ENCODE measurements at regions not wholly inside any gene's neighbourhood (a gene's known extent, or its start where the extent isn't known, plus 50 kb on each side); places are given as distances from the start of the nearest gene placed in this dataset.

DNA sequence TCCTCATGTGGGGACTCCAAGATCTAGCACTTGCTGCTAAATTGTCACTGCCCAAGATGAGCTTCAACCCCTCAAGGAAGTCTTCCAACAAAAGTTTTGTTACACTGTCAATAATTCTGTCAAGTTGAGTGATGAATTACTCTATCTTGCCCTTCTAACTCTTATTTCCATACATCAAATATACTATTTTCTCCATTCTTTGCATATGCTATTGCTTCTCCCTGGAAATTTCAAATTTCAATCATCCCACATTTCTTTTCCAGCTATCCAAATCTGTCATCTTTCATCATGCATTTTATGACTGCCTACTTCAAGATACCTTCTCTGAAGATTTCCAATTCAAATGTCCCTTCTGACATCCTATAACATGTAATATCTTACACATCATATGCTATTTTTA, 175.2 kb upstream of the KCND2 start:
- no peak for DNase-seq
- Histone ChIP-seq H3K4me3 (no peak overlapping the region), H3K27me3 (no peaks in the 10 kb centered on the region), H3K9me3 (no peaks in the 10 kb centered on the region), H3K36me3 (no peaks in the 10 kb centered on the region), H3K27ac (no peak overlapping the region), H3K4me1 (no peaks in the 10 kb centered on the region)
- intact Hi-C loops (cut with DNase I; ENCODE audit: low total_unique reads), result no loop called here
- TF ChIP-seq, protein P1, sequence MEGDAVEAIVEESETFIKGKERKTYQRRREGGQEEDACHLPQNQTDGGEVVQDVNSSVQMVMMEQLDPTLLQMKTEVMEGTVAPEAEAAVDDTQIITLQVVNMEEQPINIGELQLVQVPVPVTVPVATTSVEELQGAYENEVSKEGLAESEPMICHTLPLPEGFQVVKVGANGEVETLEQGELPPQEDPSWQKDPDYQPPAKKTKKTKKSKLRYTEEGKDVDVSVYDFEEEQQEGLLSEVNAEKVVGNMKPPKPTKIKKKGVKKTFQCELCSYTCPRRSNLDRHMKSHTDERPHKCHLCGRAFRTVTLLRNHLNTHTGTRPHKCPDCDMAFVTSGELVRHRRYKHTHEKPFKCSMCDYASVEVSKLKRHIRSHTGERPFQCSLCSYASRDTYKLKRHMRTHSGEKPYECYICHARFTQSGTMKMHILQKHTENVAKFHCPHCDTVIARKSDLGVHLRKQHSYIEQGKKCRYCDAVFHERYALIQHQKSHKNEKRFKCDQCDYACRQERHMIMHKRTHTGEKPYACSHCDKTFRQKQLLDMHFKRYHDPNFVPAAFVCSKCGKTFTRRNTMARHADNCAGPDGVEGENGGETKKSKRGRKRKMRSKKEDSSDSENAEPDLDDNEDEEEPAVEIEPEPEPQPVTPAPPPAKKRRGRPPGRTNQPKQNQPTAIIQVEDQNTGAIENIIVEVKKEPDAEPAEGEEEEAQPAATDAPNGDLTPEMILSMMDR (IDR thresholded peaks at IDR 0.05), result no peak
- TF ChIP-seq POLR2A (IDR thresholded peaks at IDR 0.05), result no peak

DNA sequence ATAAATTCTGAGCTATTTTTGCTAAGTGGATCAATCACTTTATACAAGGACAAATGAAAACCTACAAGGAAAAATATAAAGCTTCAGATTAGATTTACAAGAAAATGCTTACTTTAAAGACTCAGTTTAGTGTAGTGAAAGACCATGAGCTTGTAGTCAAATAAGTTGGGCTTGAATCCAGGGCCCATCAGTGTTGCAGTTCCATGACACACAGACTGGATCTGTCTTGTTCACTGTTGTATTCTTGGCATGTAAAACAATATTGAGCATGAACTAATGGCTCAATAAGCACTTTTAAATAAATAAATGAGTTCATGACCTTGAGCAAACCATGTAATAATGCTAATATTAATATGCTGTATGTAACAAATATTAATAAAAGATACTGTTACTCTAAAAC, 164.6 kb upstream of the KCND2 start:
- Histone ChIP-seq H3K9me3 (no peaks in the 10 kb centered on the region), H3K4me3 (no peak overlapping the region), H3K36me3 (no peaks in the 10 kb centered on the region), H3K4me1 (no peaks in the 10 kb centered on the region), H3K27ac (no peak overlapping the region), H3K27me3 (no peaks in the 10 kb centered on the region)
- no peak for TF ChIP-seq POLR2A (IDR thresholded peaks at IDR 0.05)
- TF ChIP-seq, protein P1 (IDR thresholded peaks at IDR 0.05), result no peak
- no peak for DNase-seq
- intact Hi-C loops (cut with DNase I; ENCODE audit: low total_unique reads), result no loop called here

DNA sequence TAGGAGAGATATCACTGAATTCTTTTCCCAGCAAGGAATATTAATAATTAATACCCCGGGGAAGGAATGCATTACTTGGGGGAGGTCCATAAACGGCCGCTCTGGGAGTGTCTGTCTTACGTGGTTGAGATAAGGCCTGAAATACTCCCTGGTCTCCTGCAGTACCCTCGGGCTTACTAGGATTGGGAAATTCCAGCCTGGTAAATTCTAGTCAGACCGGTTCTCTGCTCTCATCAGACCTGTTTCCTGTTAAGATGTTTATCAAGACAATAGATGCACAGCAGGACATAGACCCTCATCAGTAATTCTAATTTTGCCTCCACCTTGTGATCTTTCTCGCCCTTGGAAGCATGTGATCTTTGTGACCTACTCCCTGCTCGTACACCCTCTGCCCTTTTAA, 162.8 kb upstream of the KCND2 start:
- Histone ChIP-seq H3K36me3 (no peaks in the 10 kb centered on the region), H3K27me3 (no peaks in the 10 kb centered on the region), H3K4me1 (no peaks in the 10 kb centered on the region), H3K4me3 (no peak overlapping the region), H3K27ac (no peak overlapping the region), H3K9me3 (no peaks in the 10 kb centered on the region)
- no peak for TF ChIP-seq POLR2A (IDR thresholded peaks at IDR 0.05)
- TF ChIP-seq, protein P1 (IDR thresholded peaks at IDR 0.05), result no peak
- intact Hi-C loops (cut with DNase I; ENCODE audit: low total_unique reads), result no loop called here
- DNase-seq, result no peak

DNA sequence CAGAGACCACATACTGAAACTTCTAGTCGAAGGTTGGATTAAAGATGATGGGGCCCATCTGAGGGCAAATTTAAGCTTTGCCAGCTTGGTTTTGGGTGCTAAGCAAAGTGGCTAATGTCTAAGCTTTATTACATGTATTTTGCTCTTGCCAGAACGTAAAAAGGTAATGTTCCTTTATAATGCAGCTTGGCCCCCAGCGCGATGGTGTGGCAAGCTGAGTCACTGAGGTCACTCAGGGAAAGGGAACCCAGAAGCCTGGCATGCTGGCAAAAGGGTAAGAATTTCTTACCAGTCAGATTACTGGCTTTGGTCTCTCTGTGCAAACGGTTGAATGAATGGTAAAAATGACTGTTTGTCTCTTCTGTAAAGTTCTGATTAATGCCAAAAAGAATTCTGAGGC, 158.3 kb upstream of the KCND2 start:
- H3K27me3 ChIP-seq, result no peaks in the 10 kb centered on the region
- DNase-seq, result no peak
- no peaks in the 10 kb centered on the region for H3K4me1 ChIP-seq
- H3K27ac ChIP-seq, result no peak overlapping the region
- TF ChIP-seq POLR2A (IDR thresholded peaks at IDR 0.05), result no peak
- TF ChIP-seq, protein P1 (IDR thresholded peaks at IDR 0.05), result no peak
- H3K4me3 ChIP-seq, result no peak overlapping the region
- H3K9me3 ChIP-seq, result no peaks in the 10 kb centered on the region
- intact Hi-C loops (cut with DNase I; ENCODE audit: low total_unique reads), result no loop called here
- H3K36me3 ChIP-seq, result no peaks in the 10 kb centered on the region

DNA sequence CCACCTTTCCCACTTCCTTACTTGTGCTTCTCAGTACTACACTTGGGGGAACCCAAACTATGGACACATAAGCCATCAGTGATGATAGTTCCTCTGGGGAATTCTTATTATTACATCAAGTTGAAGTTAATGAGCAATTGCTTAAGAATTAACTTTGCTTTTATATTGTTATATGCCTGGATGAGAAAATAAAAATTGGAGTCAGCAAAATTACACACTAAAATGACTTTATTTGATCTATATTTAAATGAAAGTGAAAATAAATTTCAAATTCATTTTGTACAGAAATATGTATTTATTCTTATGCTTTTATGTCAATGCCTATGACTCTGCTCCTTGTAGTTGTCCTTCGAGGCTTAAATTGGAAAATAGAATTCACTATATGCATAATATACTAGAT, 149.4 kb upstream of the KCND2 start:
- Histone ChIP-seq H3K27me3 (no peaks in the 10 kb centered on the region), H3K36me3 (no peaks in the 10 kb centered on the region), H3K4me1 (no peaks in the 10 kb centered on the region), H3K4me3 (no peak overlapping the region), H3K27ac (no peak overlapping the region), H3K9me3 (no peaks in the 10 kb centered on the region)
- TF ChIP-seq, protein P1 (IDR thresholded peaks at IDR 0.05), result no peak
- TF ChIP-seq POLR2A (IDR thresholded peaks at IDR 0.05), result no peak
- DNase-seq, result no peak
- intact Hi-C loops (cut with DNase I; ENCODE audit: low total_unique reads), result no loop called here
